ENCODE measurements at regions not wholly inside any gene's neighbourhood (a gene's known extent, or its start where the extent isn't known, plus 50 kb on each side); places are given as distances from the start of the nearest gene placed in this dataset.

- H3K4me3 ChIP-seq (ENCODE audit: low read depth, low read length) = no peak overlapping the region
- ChIA-PET POLR2A (no interaction called here), CTCF (interaction anchor here (1.4 to 1.8 kb wide), 2 partner anchors 11 to 13 kb away, joined by 3 to 17 read pairs; no protein-coding TSS in a partner anchor)
- TF ChIP-seq CTCF (IDR thresholded peaks at IDR 0.05; ENCODE audit: insufficient read depth, low read length, missing control alignments) = no peak
- no peak for DNase-seq (ENCODE audit: low read depth, low spot score)
These were observed 166.8 kb downstream of the BACH1 start for GRCh38 chr21:29465546-29465945.

GRCh38 chr21:29466532-29466931 lies 167.8 kb downstream of the BACH1 start:
- no peak for TF ChIP-seq CTCF (IDR thresholded peaks at IDR 0.05; ENCODE audit: insufficient read depth, low read length, missing control alignments)
- H3K4me3 ChIP-seq (ENCODE audit: low read depth, low read length) = no peak overlapping the region
- CTCF ChIA-PET = no interaction called here
- no peak for DNase-seq (ENCODE audit: low read depth, low spot score)
- POLR2A ChIA-PET = no interaction called here

GRCh38 chr21:29470397-29470796 lies 171.7 kb downstream of the BACH1 start:
- ChIA-PET POLR2A (no interaction called here), CTCF (no interaction called here)
- DNase-seq (ENCODE audit: low read depth, low spot score) = no peak
- no peak overlapping the region for H3K4me3 ChIP-seq (ENCODE audit: low read depth, low read length)
- TF ChIP-seq CTCF (IDR thresholded peaks at IDR 0.05; ENCODE audit: insufficient read depth, low read length, missing control alignments) = no peak

GRCh38 chr21:29473808-29474207 lies 175.1 kb downstream of the BACH1 start:
- no peak for DNase-seq (ENCODE audit: low read depth, low spot score)
- no peak for TF ChIP-seq CTCF (IDR thresholded peaks at IDR 0.05; ENCODE audit: insufficient read depth, low read length, missing control alignments)
- no peak overlapping the region for H3K4me3 ChIP-seq (ENCODE audit: low read depth, low read length)
- POLR2A ChIA-PET = no interaction called here
- CTCF ChIA-PET = interaction anchor here (3.9 to 6.0 kb wide), 2 partner anchors 13 to 377 kb away, joined by 18 to 66 read pairs; no protein-coding TSS in a partner anchor

- ChIA-PET POLR2A (no interaction called here), CTCF (interaction anchor here (0.9 to 6.0 kb wide), 12 partner anchors 11 to 376 kb away, joined by 3 to 66 read pairs (median 10); no protein-coding TSS in a partner anchor)
- no peak for TF ChIP-seq CTCF (IDR thresholded peaks at IDR 0.05; ENCODE audit: insufficient read depth, low read length, missing control alignments)
- no peak for DNase-seq (ENCODE audit: low read depth, low spot score)
- no peak overlapping the region for H3K4me3 ChIP-seq (ENCODE audit: low read depth, low read length)
These were observed 176.6 kb downstream of the BACH1 start for GRCh38 chr21:29475329-29475728.

GRCh38 chr21:29477347-29477746 lies 178.6 kb downstream of the BACH1 start:
- ChIA-PET CTCF (interaction anchor here (0.7 to 6.0 kb wide), 18 partner anchors 9 to 388 kb away, joined by 3 to 66 read pairs (median 6); no protein-coding TSS in a partner anchor), POLR2A (no interaction called here)
- no peak for DNase-seq (ENCODE audit: low read depth, low spot score)
- no peak for TF ChIP-seq CTCF (IDR thresholded peaks at IDR 0.05; ENCODE audit: insufficient read depth, low read length, missing control alignments)
- no peak overlapping the region for H3K4me3 ChIP-seq (ENCODE audit: low read depth, low read length)
